ENCODE measurements at regions not wholly inside any gene's neighbourhood (a gene's known extent, or its start where the extent isn't known, plus 50 kb on each side); places are given as distances from the start of the nearest gene placed in this dataset.
A peak's percentile ranks its signal among the peaks of the same experiment; 100 is the strongest.
"Not testable (repeated sequence)": the region's sequence is repeated elsewhere in the genome, so short reads cannot be mapped to it uniquely, and the experiment has no call there.

DNA sequence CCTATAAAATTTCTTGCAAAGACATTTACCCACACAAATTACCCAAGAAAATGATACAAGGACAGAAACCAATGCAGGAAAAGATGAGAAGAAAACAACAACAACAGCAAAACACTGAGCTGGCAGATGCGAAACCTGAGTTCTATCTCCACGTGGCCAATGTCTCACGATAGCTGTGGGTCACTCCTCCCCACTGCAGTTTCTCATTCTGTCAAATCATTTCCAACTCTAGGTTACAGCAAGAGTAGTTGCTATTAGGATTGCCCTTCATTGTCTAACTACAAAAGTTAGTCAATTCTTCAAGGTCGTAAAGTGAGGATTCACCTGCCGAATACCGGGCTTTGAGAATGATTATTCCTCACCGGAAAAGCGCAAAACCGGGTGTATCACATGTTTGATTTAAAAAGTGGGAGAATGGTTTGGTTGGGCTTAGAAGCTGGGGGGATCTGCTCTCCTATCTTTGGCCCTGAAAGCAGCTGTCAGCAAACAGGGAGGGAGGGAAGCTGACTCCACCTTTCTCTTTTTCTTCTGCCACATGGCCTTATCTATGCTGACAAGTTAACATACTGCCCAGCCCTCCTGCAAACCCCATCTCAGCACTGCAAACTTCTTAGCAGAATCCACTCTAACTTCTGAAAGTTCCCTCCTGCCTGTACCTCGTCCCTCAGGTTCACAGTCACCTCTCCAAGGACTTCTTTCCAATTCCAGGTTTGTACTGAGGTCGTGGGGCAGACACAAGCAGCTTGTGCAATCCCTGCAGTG lies 473.0 kb downstream of the SOX11 start:
- Histone ChIP-seq H3K4me3 (no peak overlapping the region), H3K27ac (no peak overlapping the region)

DNA sequence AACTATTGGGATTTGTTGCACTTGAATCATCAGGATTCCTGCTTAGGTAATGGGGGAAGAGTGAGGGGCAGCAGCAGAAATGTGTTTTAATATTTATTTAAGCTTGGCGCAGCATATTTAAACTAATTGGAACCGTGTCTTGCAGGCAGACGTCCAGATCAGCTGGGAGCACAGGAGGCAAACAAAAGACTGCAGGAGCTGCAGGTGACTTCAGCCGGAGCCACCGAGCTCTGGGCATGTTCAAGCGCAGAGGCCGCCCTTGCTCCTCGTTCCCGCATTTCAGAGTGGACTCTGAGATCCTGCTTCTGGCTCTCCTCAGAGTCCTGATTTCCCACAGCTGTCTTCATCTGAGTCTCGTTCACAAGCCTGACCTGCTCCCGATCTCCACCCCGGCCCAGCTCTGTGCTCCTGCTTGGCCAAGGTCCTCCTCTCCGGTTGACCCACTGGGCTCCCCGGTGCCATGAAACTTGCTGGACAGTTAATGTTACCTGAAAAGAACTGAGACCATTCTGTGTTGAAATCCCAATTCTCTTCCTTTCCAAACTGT lies 475.5 kb downstream of the SOX11 start:
- no peak overlapping the region for H3K27ac ChIP-seq
- H3K4me3 ChIP-seq: no peak overlapping the region

DNA sequence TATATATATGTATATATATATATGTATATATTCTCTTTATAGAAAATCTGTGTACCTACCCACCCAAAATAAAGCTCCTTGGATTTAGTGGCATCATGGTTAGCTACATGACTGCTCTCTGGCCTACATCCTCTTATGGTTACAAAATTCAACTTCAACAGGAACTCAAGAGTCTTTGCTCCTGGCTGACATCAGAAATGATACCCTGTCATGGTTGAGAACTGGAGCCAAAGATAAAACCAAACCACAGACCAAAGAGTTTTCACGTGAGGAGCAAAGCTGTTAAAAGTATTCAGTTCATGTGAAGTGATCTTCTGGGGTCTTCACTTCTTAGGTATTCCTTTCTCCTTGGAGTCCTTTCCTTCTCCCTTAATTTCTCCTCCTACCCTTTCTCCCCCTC lies 476.3 kb downstream of the SOX11 start:
- H3K27ac ChIP-seq: no peak overlapping the region
- no peak overlapping the region for H3K4me3 ChIP-seq

GRCh38 chr2:6171294-6171693 lies 479.1 kb downstream of the SOX11 start:
- H3K27ac ChIP-seq: no peak overlapping the region
- H3K4me3 ChIP-seq: no peak overlapping the region

DNA sequence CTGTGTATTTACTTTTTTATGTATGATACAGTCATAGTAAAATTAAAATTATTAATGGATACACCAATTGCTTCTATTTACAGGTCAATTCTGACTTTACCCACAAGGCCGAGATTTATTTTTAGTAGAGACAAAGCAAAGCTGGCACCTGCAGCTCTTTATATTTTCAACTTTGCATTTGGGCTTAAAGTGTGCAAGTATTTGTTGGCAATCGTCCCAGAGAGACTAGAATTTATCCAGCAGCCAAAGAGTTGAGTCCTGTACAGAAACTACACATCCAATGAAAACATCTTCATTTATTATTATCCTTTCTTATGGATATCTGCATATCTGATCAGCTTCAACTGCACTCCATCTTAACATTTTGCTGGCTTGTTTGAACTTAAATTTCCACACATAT lies 485.6 kb downstream of the SOX11 start:
- no peak overlapping the region for H3K4me3 ChIP-seq
- no peak overlapping the region for H3K27ac ChIP-seq

DNA sequence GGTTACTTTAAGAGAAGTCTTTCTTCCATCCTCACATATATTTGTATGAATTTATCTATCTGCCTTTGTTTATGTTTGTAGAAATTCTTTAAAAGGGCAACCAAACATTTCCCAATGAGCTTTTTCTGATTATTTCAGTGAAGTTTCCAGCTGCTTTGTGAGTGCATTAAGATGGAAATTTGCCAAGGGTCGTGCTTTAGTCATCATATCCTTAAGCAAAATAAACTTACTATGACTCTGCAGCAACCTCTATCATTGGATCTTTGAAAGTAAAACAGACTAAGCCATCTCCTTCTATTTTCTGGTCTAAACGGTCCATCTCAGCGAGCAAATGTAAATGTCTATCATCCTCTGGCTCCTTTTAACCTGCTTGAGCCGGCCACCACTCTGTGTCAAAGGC lies 489.3 kb downstream of the SOX11 start:
- Histone ChIP-seq H3K27ac (no peak overlapping the region), H3K4me3 (no peak overlapping the region)

DNA sequence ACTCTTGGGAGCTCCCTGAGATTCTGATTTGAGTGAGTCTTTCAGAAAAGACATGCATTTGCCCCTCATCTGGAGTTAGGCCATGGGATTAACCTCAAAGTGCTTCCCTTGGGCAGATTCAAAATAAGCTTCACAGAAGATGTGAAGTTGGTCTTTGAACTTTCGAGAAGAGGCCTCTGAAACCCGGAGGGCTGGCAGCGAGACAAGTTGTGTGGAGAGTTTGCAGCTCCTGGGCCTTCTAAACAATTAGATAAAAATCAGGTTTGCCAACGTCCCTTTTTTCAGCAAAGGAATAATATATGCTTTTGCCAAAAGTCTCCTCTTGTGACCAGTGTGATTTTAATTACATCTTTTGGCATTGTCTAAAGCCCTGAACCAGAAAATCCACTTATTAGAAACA lies 489.7 kb downstream of the SOX11 start:
- H3K4me3 ChIP-seq: no peak overlapping the region
- no peak overlapping the region for H3K27ac ChIP-seq

GRCh38 chr2:6183226-6183625 lies 491.0 kb downstream of the SOX11 start:
- no peak overlapping the region for H3K27ac ChIP-seq
- H3K4me3 ChIP-seq: no peak overlapping the region

GRCh38 chr2:6184532-6185292 lies 492.5 kb downstream of the SOX11 start:
- Histone ChIP-seq H3K4me3 (no peak overlapping the region), H3K27ac (no peak overlapping the region)

GRCh38 chr2:6186332-6187151 lies 494.4 kb downstream of the SOX11 start:
- peak overlapping the region in 1 of 21 experiments; percentile 54 for H3K27ac ChIP-seq
- H3K4me3 ChIP-seq: no peak overlapping the region

- Histone ChIP-seq H3K4me3 (no peak overlapping the region), H3K27ac (no peak overlapping the region)
Measured at GRCh38 chr2:6196449-6196848, 504.3 kb downstream of the SOX11 start.

GRCh38 chr2:6198370-6198919 lies 506.3 kb downstream of the SOX11 start:
- H3K27ac ChIP-seq, H3K4me3 ChIP-seq: not testable (repeated sequence)

- no peak overlapping the region for H3K4me3 ChIP-seq
- H3K27ac ChIP-seq: no peak overlapping the region
Measured at GRCh38 chr2:6202756-6203155, 510.6 kb downstream of the SOX11 start.

- H3K4me3 ChIP-seq: no peak overlapping the region
- H3K27ac ChIP-seq: no peak overlapping the region
Measured at GRCh38 chr2:6203291-6203959, 511.2 kb downstream of the SOX11 start.

DNA sequence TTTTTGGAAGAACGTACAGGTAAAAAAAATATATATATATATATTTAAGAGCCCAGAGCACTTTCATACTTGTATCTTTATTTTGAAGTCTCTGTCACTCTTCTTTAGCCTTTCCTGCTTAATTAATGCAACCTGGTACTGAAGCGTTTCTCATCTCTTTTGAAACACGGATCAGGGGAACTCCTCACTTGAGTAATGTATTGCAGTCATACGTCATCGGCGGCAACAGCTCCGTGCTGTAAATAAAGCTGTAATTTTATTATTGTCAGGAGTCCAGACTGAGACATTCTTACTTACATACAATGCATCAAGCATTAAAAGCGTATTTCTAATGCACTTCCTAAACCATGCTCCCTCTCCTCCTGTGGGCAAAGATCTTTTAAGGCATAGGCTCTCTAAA lies 514.7 kb downstream of the SOX11 start:
- no peak overlapping the region for H3K27ac ChIP-seq
- H3K4me3 ChIP-seq: no peak overlapping the region

DNA sequence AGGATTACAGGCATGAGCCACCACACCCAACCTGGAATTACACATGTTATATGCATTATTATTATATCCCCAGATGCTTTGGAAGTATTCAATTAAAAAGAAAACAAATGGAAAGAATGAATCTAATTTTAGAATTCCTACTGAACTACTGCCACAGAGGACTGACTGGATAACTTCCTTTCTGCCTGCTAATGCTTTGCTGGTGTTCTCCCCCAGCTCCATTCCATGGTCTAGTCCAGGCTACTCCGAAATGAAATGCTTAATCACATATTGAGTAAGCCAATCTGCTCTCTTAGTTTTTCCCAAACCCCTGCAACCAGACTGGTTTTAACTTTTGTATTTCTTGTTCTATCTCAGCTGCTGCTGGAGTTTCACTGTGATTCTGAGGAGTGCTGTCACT lies 519.1 kb downstream of the SOX11 start:
- no peak overlapping the region for H3K27ac ChIP-seq
- H3K4me3 ChIP-seq: no peak overlapping the region

DNA sequence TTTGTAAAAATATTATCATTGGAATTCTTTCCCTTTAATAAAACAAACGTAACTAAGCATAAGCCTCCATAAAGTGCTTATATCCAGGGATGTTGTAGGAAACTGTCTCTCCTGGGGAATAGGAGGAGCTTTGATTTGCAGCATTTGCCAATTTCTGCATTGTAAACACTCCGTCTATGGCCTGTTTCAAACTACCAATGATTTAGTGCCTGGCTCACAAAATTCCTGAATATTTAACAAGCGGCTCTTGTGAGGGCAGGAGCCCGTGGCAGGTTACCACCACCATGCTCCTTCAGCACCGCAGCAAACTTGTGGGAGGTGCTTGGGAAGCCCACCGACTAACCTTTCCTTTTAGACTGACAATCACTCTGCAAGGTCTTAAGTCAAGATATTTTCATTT lies 520.3 kb downstream of the SOX11 start:
- Histone ChIP-seq H3K27ac (no peak overlapping the region), H3K4me3 (no peak overlapping the region)

GRCh38 chr2:6213056-6213780 lies 521.0 kb downstream of the SOX11 start:
- Histone ChIP-seq H3K27ac (no peak overlapping the region), H3K4me3 (no peak overlapping the region)

- Histone ChIP-seq H3K4me3 (no peak overlapping the region), H3K27ac (no peak overlapping the region)
Measured at GRCh38 chr2:6214471-6214870, 522.3 kb downstream of the SOX11 start.

All from skin epidermis (tissue), 12 donors.